ENCODE measurements at regions not wholly inside any gene's neighbourhood (a gene's known extent, or its start where the extent isn't known, plus 50 kb on each side); places are given as distances from the start of the nearest gene placed in this dataset.

DNA sequence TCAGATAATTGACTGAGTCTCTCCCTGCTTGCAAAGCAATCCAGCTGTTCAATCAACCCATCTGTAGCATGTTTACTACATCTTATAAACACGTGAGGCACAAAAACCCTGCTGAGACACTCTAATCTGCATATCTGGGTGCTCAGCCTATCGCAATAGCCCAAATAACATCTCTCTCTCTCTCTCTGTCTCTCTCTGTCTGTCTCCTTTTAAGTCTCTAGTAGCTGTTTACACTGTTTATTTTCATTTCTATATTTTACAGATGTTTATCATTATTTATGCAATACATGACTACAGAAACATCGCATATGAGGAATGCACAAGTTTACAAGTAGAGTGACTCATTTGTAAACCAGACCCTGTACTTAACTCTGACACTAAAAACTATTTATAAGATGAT, 422.1 kb upstream of the DSEL start:
- Histone ChIP-seq H3K9ac (ENCODE audit: low read depth, low read length) (no peak overlapping the region), H3K4me1 (ENCODE audit: control insufficient read depth, insufficient read depth, low read length) (no peaks in the 10 kb centered on the region), H3K4me3 (ENCODE audit: low read depth, low read length) (no peak overlapping the region), H3K9me3 (ENCODE audit: control insufficient read depth, insufficient read depth, low read length) (no peaks in the 10 kb centered on the region), H3K36me3 (ENCODE audit: control insufficient read depth, insufficient read depth, low read length) (no peaks in the 10 kb centered on the region), H3K27me3 (ENCODE audit: control insufficient read depth, insufficient read depth, low read length) (no peaks in the 10 kb centered on the region)

GRCh38 chr18:67935638-67936037, 419.1 kb upstream of the DSEL start:
- no peaks in the 10 kb centered on the region for H3K27me3 ChIP-seq (ENCODE audit: control insufficient read depth, insufficient read depth, low read length)
- no peaks in the 10 kb centered on the region for H3K36me3 ChIP-seq (ENCODE audit: control insufficient read depth, insufficient read depth, low read length)
- no peaks in the 10 kb centered on the region for H3K4me1 ChIP-seq (ENCODE audit: control insufficient read depth, insufficient read depth, low read length)
- no peak overlapping the region for H3K4me3 ChIP-seq (ENCODE audit: low read depth, low read length)
- no peak overlapping the region for H3K9ac ChIP-seq (ENCODE audit: low read depth, low read length)
- no peaks in the 10 kb centered on the region for H3K9me3 ChIP-seq (ENCODE audit: control insufficient read depth, insufficient read depth, low read length)

DNA sequence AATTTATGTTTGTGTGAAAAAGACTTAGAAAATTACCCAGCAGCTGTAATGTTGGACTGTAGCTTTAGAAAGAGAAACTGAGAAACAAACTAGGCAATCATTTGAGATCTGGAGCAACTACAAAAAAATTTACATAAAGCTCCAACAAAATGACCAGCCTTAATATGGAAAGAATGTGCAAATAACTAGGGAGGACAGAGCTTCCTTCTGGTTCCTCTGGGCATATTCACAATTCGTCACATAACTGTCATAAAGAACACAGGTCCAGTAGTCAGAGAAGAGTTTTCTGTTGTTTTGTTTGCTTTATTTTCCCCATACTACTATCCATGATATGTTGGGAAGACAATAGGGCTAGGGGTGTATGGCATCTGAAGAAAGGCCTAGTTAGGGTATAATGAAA, 416.8 kb upstream of the DSEL start:
- Histone ChIP-seq H3K4me3 (ENCODE audit: low read depth, low read length) (no peak overlapping the region), H3K4me1 (ENCODE audit: control insufficient read depth, insufficient read depth, low read length) (no peaks in the 10 kb centered on the region), H3K27me3 (ENCODE audit: control insufficient read depth, insufficient read depth, low read length) (no peaks in the 10 kb centered on the region), H3K9me3 (ENCODE audit: control insufficient read depth, insufficient read depth, low read length) (no peaks in the 10 kb centered on the region), H3K36me3 (ENCODE audit: control insufficient read depth, insufficient read depth, low read length) (no peaks in the 10 kb centered on the region), H3K9ac (ENCODE audit: low read depth, low read length) (no peak overlapping the region)

DNA sequence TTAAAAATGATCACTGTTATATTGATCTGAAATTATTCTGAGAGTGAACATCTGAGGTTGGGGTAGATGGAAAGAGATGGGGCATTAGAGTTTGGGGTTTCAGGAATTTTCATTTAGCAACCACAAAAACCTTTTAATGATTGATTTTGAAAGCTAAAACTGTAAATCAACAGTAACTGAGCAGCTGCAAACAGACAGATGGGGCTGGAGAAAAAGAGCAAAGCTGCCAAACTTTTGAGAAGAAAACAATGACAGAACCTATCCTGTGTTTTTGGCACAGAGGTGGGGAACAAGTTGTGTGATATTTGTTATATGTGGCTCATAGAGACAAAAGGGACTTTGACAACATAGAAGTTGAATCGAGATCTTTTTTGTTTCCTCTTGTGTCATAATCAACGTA, 415.8 kb upstream of the DSEL start:
- H3K36me3 ChIP-seq (ENCODE audit: control insufficient read depth, insufficient read depth, low read length): no peaks in the 10 kb centered on the region
- H3K27me3 ChIP-seq (ENCODE audit: control insufficient read depth, insufficient read depth, low read length): no peaks in the 10 kb centered on the region
- no peaks in the 10 kb centered on the region for H3K4me1 ChIP-seq (ENCODE audit: control insufficient read depth, insufficient read depth, low read length)
- H3K9ac ChIP-seq (ENCODE audit: low read depth, low read length): no peak overlapping the region
- H3K9me3 ChIP-seq (ENCODE audit: control insufficient read depth, insufficient read depth, low read length): no peaks in the 10 kb centered on the region
- H3K4me3 ChIP-seq (ENCODE audit: low read depth, low read length): no peak overlapping the region

GRCh38 chr18:67926929-67927864, 410.7 kb upstream of the DSEL start:
- Histone ChIP-seq H3K4me3 (ENCODE audit: low read depth, low read length) (no peak overlapping the region), H3K27me3 (ENCODE audit: control insufficient read depth, insufficient read depth, low read length) (no peaks in the 10 kb centered on the region), H3K9ac (ENCODE audit: low read depth, low read length) (no peak overlapping the region), H3K4me1 (ENCODE audit: control insufficient read depth, insufficient read depth, low read length) (no peaks in the 10 kb centered on the region), H3K36me3 (ENCODE audit: control insufficient read depth, insufficient read depth, low read length) (no peaks in the 10 kb centered on the region), H3K9me3 (ENCODE audit: control insufficient read depth, insufficient read depth, low read length) (no peaks in the 10 kb centered on the region)

- Histone ChIP-seq H3K36me3 (ENCODE audit: control insufficient read depth, insufficient read depth, low read length) (no peaks in the 10 kb centered on the region), H3K9me3 (ENCODE audit: control insufficient read depth, insufficient read depth, low read length) (no peaks in the 10 kb centered on the region), H3K4me1 (ENCODE audit: control insufficient read depth, insufficient read depth, low read length) (no peaks in the 10 kb centered on the region)
Observed at GRCh38 chr18:67924656-67925055, 408.1 kb upstream of the DSEL start.

DNA sequence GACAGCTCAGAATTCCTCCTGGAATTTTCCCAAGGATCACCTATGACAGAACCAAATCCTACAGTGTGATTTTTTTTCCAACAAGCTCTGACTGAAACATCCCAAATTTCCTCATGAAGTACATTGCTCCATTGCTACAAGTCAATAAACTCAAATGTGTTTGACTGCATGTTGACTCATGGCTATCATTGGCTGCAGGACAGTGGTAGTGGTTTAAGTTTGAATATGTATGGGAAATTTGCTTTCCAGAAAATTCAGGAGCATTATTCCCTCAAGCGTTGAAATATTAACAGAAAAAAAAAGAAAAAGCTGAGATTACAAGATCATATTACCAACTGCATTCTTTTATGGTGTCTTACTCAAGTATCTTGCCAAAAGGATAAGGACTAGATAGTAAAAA, 402.8 kb upstream of the DSEL start:
- Histone ChIP-seq H3K9me3 (ENCODE audit: control insufficient read depth, insufficient read depth, low read length) (no peaks in the 10 kb centered on the region), H3K27me3 (ENCODE audit: control insufficient read depth, insufficient read depth, low read length) (no peaks in the 10 kb centered on the region), H3K9ac (ENCODE audit: low read depth, low read length) (no peak overlapping the region), H3K4me3 (ENCODE audit: low read depth, low read length) (no peak overlapping the region), H3K36me3 (ENCODE audit: control insufficient read depth, insufficient read depth, low read length) (no peaks in the 10 kb centered on the region), H3K4me1 (ENCODE audit: control insufficient read depth, insufficient read depth, low read length) (no peaks in the 10 kb centered on the region)

More at GRCh38 chr18:67924656-67925055, 408.1 kb upstream of the DSEL start:
- no peak overlapping the region for H3K9ac ChIP-seq (ENCODE audit: low read depth, low read length)
- no peaks in the 10 kb centered on the region for H3K27me3 ChIP-seq (ENCODE audit: control insufficient read depth, insufficient read depth, low read length)
- H3K4me3 ChIP-seq (ENCODE audit: low read depth, low read length): no peak overlapping the region

- no peak overlapping the region for H3K4me3 ChIP-seq (ENCODE audit: low read depth, low read length)
- H3K27me3 ChIP-seq (ENCODE audit: control insufficient read depth, insufficient read depth, low read length): no peaks in the 10 kb centered on the region
- no peaks in the 10 kb centered on the region for H3K9me3 ChIP-seq (ENCODE audit: control insufficient read depth, insufficient read depth, low read length)
- no peaks in the 10 kb centered on the region for H3K4me1 ChIP-seq (ENCODE audit: control insufficient read depth, insufficient read depth, low read length)
- no peak overlapping the region for H3K9ac ChIP-seq (ENCODE audit: low read depth, low read length)
- H3K36me3 ChIP-seq (ENCODE audit: control insufficient read depth, insufficient read depth, low read length): no peaks in the 10 kb centered on the region
Observed at GRCh38 chr18:67916097-67916496, 399.6 kb upstream of the DSEL start.

- no peak overlapping the region for H3K9ac ChIP-seq (ENCODE audit: low read depth, low read length)
- H3K9me3 ChIP-seq (ENCODE audit: control insufficient read depth, insufficient read depth, low read length): no peaks in the 10 kb centered on the region
- H3K36me3 ChIP-seq (ENCODE audit: control insufficient read depth, insufficient read depth, low read length): no peaks in the 10 kb centered on the region
- H3K4me3 ChIP-seq (ENCODE audit: low read depth, low read length): no peak overlapping the region
- H3K27me3 ChIP-seq (ENCODE audit: control insufficient read depth, insufficient read depth, low read length): no peaks in the 10 kb centered on the region
- no peaks in the 10 kb centered on the region for H3K4me1 ChIP-seq (ENCODE audit: control insufficient read depth, insufficient read depth, low read length)
Observed at GRCh38 chr18:67913040-67913439, 396.5 kb upstream of the DSEL start.

GRCh38 chr18:67901573-67901972, 385.1 kb upstream of the DSEL start:
- H3K36me3 ChIP-seq (ENCODE audit: control insufficient read depth, insufficient read depth, low read length): no peaks in the 10 kb centered on the region
- H3K9me3 ChIP-seq (ENCODE audit: control insufficient read depth, insufficient read depth, low read length): no peaks in the 10 kb centered on the region
- no peaks in the 10 kb centered on the region for H3K4me1 ChIP-seq (ENCODE audit: control insufficient read depth, insufficient read depth, low read length)
- no peak overlapping the region for H3K9ac ChIP-seq (ENCODE audit: low read depth, low read length)
- H3K4me3 ChIP-seq (ENCODE audit: low read depth, low read length): no peak overlapping the region
- no peaks in the 10 kb centered on the region for H3K27me3 ChIP-seq (ENCODE audit: control insufficient read depth, insufficient read depth, low read length)

DNA sequence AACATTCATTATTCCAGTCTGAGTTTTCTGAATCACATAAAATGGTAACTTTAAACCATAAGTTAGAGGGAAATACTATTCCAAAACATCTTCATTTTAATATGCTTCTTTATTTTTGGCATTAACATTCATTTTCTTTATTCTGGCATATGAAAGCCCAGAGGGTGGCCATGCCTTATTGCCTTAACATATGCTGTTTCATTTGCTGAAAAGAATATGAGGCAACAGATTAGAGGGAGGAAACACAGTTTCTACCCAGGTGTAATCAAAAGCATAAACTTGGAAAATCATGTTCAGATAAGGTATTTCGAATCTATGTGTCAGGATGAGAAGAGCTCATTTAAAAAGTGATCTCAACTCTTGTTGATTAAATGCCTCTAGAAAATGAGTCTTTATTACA, 379.9 kb upstream of the DSEL start:
- Histone ChIP-seq H3K36me3 (ENCODE audit: control insufficient read depth, insufficient read depth, low read length) (no peaks in the 10 kb centered on the region), H3K4me3 (ENCODE audit: low read depth, low read length) (no peak overlapping the region), H3K27me3 (ENCODE audit: control insufficient read depth, insufficient read depth, low read length) (no peaks in the 10 kb centered on the region), H3K4me1 (ENCODE audit: control insufficient read depth, insufficient read depth, low read length) (no peaks in the 10 kb centered on the region), H3K9me3 (ENCODE audit: control insufficient read depth, insufficient read depth, low read length) (no peaks in the 10 kb centered on the region), H3K9ac (ENCODE audit: low read depth, low read length) (no peak overlapping the region)

GRCh38 chr18:67893916-67894315, 377.4 kb upstream of the DSEL start:
- Histone ChIP-seq H3K36me3 (ENCODE audit: control insufficient read depth, insufficient read depth, low read length) (no peaks in the 10 kb centered on the region), H3K4me1 (ENCODE audit: control insufficient read depth, insufficient read depth, low read length) (no peaks in the 10 kb centered on the region), H3K4me3 (ENCODE audit: low read depth, low read length) (no peak overlapping the region), H3K9me3 (ENCODE audit: control insufficient read depth, insufficient read depth, low read length) (no peaks in the 10 kb centered on the region), H3K27me3 (ENCODE audit: control insufficient read depth, insufficient read depth, low read length) (no peaks in the 10 kb centered on the region), H3K9ac (ENCODE audit: low read depth, low read length) (no peak overlapping the region)
